ENCODE measurements at regions not wholly inside any gene's neighbourhood (a gene's known extent, or its start where the extent isn't known, plus 50 kb on each side); places are given as distances from the start of the nearest gene placed in this dataset.

- TF ChIP-seq CTCF (IDR thresholded peaks at IDR 0.05) (no peak), POLR2A (IDR thresholded peaks at IDR 0.05) (no peak)
These were observed 143.6 kb upstream of the PITX1 start for GRCh38 chr5:135177591-135177990.
